ENCODE measurements at regions not wholly inside any gene's neighbourhood (a gene's known extent, or its start where the extent isn't known, plus 50 kb on each side); places are given as distances from the start of the nearest gene placed in this dataset.

- Histone ChIP-seq H3K4me3 (ENCODE audit: low read length in 2 of 2) (no peak overlapping the region), H3K36me3 (ENCODE audit: control insufficient read depth in 2 of 2, insufficient read depth in 2 of 2, low read length in 2 of 2) (no peaks in the 10 kb centered on the region), H3K9me3 (ENCODE audit: control insufficient read depth in 2 of 2, low read length in 2 of 2) (peaks cover 0 to 2% of the 10 kb centered on the region in 2 donors), H3K27ac (ENCODE audit: low read length) (no peak overlapping the region), H3K27me3 (ENCODE audit: control insufficient read depth in 1 of 2, insufficient read depth in 2 of 2, low read length in 2 of 2) (no peaks in the 10 kb centered on the region), H3K4me1 (ENCODE audit: control insufficient read depth, insufficient read depth, low read length) (no peaks in the 10 kb centered on the region), H3K9ac (ENCODE audit: low read length in 2 of 2) (no peak overlapping the region)
Measured at GRCh38 chr15:97099040-97099439, 768.5 kb downstream of the NR2F2 start.

DNA sequence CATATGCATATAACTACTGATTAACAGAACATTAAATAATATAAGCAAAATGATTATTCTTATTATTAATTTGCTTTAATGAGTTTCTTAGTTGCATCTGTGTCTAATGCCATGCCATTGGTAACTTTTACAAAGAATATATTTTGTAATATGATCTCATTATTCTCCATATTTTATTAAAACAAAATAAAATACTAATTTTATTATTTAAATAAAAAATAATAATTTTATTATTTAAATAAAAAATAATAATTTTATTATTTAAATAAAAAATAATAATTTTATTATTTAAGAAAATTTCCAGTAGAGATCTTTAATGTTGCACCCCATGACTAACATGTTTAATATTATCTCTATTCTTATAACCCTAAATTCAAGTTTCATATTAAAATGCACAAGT is 771.1 kb downstream of the NR2F2 start:
- H3K4me1 ChIP-seq (ENCODE audit: control insufficient read depth, insufficient read depth, low read length), result no peaks in the 10 kb centered on the region
- H3K27me3 ChIP-seq (ENCODE audit: control insufficient read depth in 1 of 2, insufficient read depth in 2 of 2, low read length in 2 of 2), result no peaks in the 10 kb centered on the region
- peaks cover 0 to 2% of the 10 kb centered on the region in 2 donors for H3K9me3 ChIP-seq (ENCODE audit: control insufficient read depth in 2 of 2, low read length in 2 of 2)
- no peak overlapping the region for H3K9ac ChIP-seq (ENCODE audit: low read length in 2 of 2)
- H3K27ac ChIP-seq (ENCODE audit: low read length), result no peak overlapping the region
- no peak overlapping the region for H3K4me3 ChIP-seq (ENCODE audit: low read length in 2 of 2)
- H3K36me3 ChIP-seq (ENCODE audit: control insufficient read depth in 2 of 2, insufficient read depth in 2 of 2, low read length in 2 of 2), result no peaks in the 10 kb centered on the region

DNA sequence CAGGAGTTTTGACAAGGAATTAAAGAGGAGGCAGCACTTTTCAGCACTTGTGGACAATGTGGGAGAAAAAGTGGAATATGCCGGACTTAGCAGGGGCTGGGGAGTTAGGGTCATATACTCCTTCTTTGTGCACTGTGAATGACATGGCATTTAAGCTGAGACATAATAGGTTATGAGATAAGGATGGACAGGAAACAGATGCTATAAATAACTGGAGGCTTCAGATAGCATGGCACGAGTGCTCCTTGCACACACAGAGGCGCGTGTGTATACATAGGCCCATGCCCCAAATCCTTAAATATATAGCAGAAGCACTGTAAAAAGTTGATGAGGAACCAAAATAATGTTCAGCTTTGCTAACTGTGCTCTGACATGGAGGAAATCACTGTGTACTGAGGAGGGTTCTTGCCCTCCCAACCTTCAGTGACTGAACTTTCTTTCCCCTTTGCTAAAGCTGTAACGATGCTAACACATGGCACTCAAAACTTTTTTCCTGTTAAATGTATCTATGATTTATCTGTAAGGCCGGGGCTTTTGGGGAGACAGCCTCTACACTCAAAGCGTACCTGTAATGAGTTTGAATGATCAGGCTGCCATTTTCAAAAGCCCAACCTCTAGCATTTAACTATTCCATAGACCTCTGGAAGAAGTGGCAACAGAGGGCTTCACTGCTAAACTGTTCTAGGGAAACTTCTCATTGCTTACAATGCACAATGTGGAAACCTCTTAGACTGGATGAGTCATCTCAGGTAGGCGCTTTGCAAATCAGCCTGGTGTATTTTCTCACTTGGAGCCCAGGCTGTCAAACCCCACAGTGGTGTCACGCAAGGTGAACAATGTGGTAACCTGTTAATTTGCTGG is 784.6 kb downstream of the NR2F2 start:
- Histone ChIP-seq H3K36me3 (ENCODE audit: control insufficient read depth in 2 of 2, insufficient read depth in 2 of 2, low read length in 2 of 2) (no peaks in the 10 kb centered on the region), H3K4me3 (ENCODE audit: low read length in 2 of 2) (no peak overlapping the region), H3K4me1 (ENCODE audit: control insufficient read depth, insufficient read depth, low read length) (no peaks in the 10 kb centered on the region), H3K27ac (ENCODE audit: low read length) (no peak overlapping the region), H3K9me3 (ENCODE audit: control insufficient read depth in 2 of 2, low read length in 2 of 2) (peaks cover 0 to 3% of the 10 kb centered on the region in 2 donors), H3K9ac (ENCODE audit: low read length in 2 of 2) (no peak overlapping the region), H3K27me3 (ENCODE audit: control insufficient read depth in 1 of 2, insufficient read depth in 2 of 2, low read length in 2 of 2) (no peaks in the 10 kb centered on the region)

GRCh38 chr15:97115761-97116070 is 785.2 kb downstream of the NR2F2 start:
- peaks cover 0 to 3% of the 10 kb centered on the region in 2 donors for H3K9me3 ChIP-seq (ENCODE audit: control insufficient read depth in 2 of 2, low read length in 2 of 2)
- no peaks in the 10 kb centered on the region for H3K4me1 ChIP-seq (ENCODE audit: control insufficient read depth, insufficient read depth, low read length)
- no peak overlapping the region for H3K4me3 ChIP-seq (ENCODE audit: low read length in 2 of 2)
- no peak overlapping the region for H3K9ac ChIP-seq (ENCODE audit: low read length in 2 of 2)
- no peaks in the 10 kb centered on the region for H3K36me3 ChIP-seq (ENCODE audit: control insufficient read depth in 2 of 2, insufficient read depth in 2 of 2, low read length in 2 of 2)
- H3K27ac ChIP-seq (ENCODE audit: low read length), result no peak overlapping the region
- no peaks in the 10 kb centered on the region for H3K27me3 ChIP-seq (ENCODE audit: control insufficient read depth in 1 of 2, insufficient read depth in 2 of 2, low read length in 2 of 2)

GRCh38 chr15:97124790-97125189 is 794.3 kb downstream of the NR2F2 start:
- H3K4me3 ChIP-seq (ENCODE audit: low read length in 2 of 2), result no peak overlapping the region
- H3K27ac ChIP-seq (ENCODE audit: low read length), result no peak overlapping the region
- no peaks in the 10 kb centered on the region for H3K27me3 ChIP-seq (ENCODE audit: control insufficient read depth in 1 of 2, insufficient read depth in 2 of 2, low read length in 2 of 2)
- H3K9me3 ChIP-seq (ENCODE audit: control insufficient read depth in 2 of 2, low read length in 2 of 2), result peaks cover 0 to 2% of the 10 kb centered on the region in 2 donors
- H3K36me3 ChIP-seq (ENCODE audit: control insufficient read depth in 2 of 2, insufficient read depth in 2 of 2, low read length in 2 of 2), result no peaks in the 10 kb centered on the region
- no peak overlapping the region for H3K9ac ChIP-seq (ENCODE audit: low read length in 2 of 2)
- H3K4me1 ChIP-seq (ENCODE audit: control insufficient read depth, insufficient read depth, low read length), result no peaks in the 10 kb centered on the region

GRCh38 chr15:97126553-97127233 is 796.2 kb downstream of the NR2F2 start:
- H3K4me1 ChIP-seq (ENCODE audit: control insufficient read depth, insufficient read depth, low read length), result no peaks in the 10 kb centered on the region
- no peaks in the 10 kb centered on the region for H3K36me3 ChIP-seq (ENCODE audit: control insufficient read depth in 2 of 2, insufficient read depth in 2 of 2, low read length in 2 of 2)
- no peaks in the 10 kb centered on the region for H3K27me3 ChIP-seq (ENCODE audit: control insufficient read depth in 1 of 2, insufficient read depth in 2 of 2, low read length in 2 of 2)
- H3K4me3 ChIP-seq (ENCODE audit: low read length in 2 of 2), result no peak overlapping the region
- H3K9me3 ChIP-seq (ENCODE audit: control insufficient read depth in 2 of 2, low read length in 2 of 2), result peaks cover 0 to 2% of the 10 kb centered on the region in 2 donors
- H3K27ac ChIP-seq (ENCODE audit: low read length), result no peak overlapping the region
- H3K9ac ChIP-seq (ENCODE audit: low read length in 2 of 2), result no peak overlapping the region

GRCh38 chr15:97129674-97130073 is 799.2 kb downstream of the NR2F2 start:
- Histone ChIP-seq H3K4me3 (ENCODE audit: low read length in 2 of 2) (no peak overlapping the region), H3K9me3 (ENCODE audit: control insufficient read depth in 2 of 2, low read length in 2 of 2) (peaks cover 2 to 6% of the 10 kb centered on the region in 2 donors), H3K4me1 (ENCODE audit: control insufficient read depth, insufficient read depth, low read length) (no peaks in the 10 kb centered on the region), H3K27ac (ENCODE audit: low read length) (no peak overlapping the region), H3K9ac (ENCODE audit: low read length in 2 of 2) (no peak overlapping the region), H3K27me3 (ENCODE audit: control insufficient read depth in 1 of 2, insufficient read depth in 2 of 2, low read length in 2 of 2) (no peaks in the 10 kb centered on the region), H3K36me3 (ENCODE audit: control insufficient read depth in 2 of 2, insufficient read depth in 2 of 2, low read length in 2 of 2) (no peaks in the 10 kb centered on the region)

- H3K27ac ChIP-seq (ENCODE audit: low read length), result no peak overlapping the region
- H3K9me3 ChIP-seq (ENCODE audit: control insufficient read depth in 2 of 2, low read length in 2 of 2), result no peaks in the 10 kb centered on the region
- no peak overlapping the region for H3K4me3 ChIP-seq (ENCODE audit: low read length in 2 of 2)
- no peak overlapping the region for H3K9ac ChIP-seq (ENCODE audit: low read length in 2 of 2)
- no peaks in the 10 kb centered on the region for H3K36me3 ChIP-seq (ENCODE audit: control insufficient read depth in 2 of 2, insufficient read depth in 2 of 2, low read length in 2 of 2)
- H3K4me1 ChIP-seq (ENCODE audit: control insufficient read depth, insufficient read depth, low read length), result no peaks in the 10 kb centered on the region
- no peaks in the 10 kb centered on the region for H3K27me3 ChIP-seq (ENCODE audit: control insufficient read depth in 1 of 2, insufficient read depth in 2 of 2, low read length in 2 of 2)
Measured at GRCh38 chr15:97140216-97140615, 809.7 kb downstream of the NR2F2 start.

DNA sequence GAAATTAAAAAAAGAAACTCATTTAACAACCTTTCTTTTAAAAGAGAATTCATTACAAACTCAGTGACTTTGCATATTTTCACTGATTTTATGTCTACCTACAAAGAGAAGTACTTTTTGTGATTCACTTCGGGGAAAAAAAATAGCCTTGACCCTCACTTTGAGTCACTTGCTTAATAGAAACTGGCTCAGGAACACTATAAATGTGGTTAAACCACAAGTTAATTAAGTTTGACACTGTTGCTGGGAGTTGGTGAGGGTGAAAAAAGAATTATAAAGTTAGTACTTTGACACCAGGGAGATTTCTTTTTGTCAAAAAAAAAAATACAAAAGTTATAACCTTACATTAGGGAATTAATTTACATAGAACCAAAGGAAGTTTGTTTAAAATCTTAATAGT is 810.9 kb downstream of the NR2F2 start:
- Histone ChIP-seq H3K27ac (ENCODE audit: low read length) (no peak overlapping the region), H3K9me3 (ENCODE audit: control insufficient read depth in 2 of 2, low read length in 2 of 2) (peaks cover 4 to 5% of the 10 kb centered on the region in 2 donors), H3K4me1 (ENCODE audit: control insufficient read depth, insufficient read depth, low read length) (no peaks in the 10 kb centered on the region), H3K27me3 (ENCODE audit: control insufficient read depth in 1 of 2, insufficient read depth in 2 of 2, low read length in 2 of 2) (no peaks in the 10 kb centered on the region), H3K9ac (ENCODE audit: low read length in 2 of 2) (no peak overlapping the region), H3K4me3 (ENCODE audit: low read length in 2 of 2) (no peak overlapping the region), H3K36me3 (ENCODE audit: control insufficient read depth in 2 of 2, insufficient read depth in 2 of 2, low read length in 2 of 2) (no peaks in the 10 kb centered on the region)

GRCh38 chr15:97141871-97142270 is 811.4 kb downstream of the NR2F2 start:
- no peak overlapping the region for H3K4me3 ChIP-seq (ENCODE audit: low read length in 2 of 2)

More at GRCh38 chr15:97141871-97142270, 811.4 kb downstream of the NR2F2 start:
- Histone ChIP-seq H3K4me1 (ENCODE audit: control insufficient read depth, insufficient read depth, low read length) (no peaks in the 10 kb centered on the region), H3K27ac (ENCODE audit: low read length) (no peak overlapping the region), H3K36me3 (ENCODE audit: control insufficient read depth in 2 of 2, insufficient read depth in 2 of 2, low read length in 2 of 2) (no peaks in the 10 kb centered on the region), H3K27me3 (ENCODE audit: control insufficient read depth in 1 of 2, insufficient read depth in 2 of 2, low read length in 2 of 2) (no peaks in the 10 kb centered on the region), H3K9me3 (ENCODE audit: control insufficient read depth in 2 of 2, low read length in 2 of 2) (peaks cover 4 to 5% of the 10 kb centered on the region in 2 donors), H3K9ac (ENCODE audit: low read length in 2 of 2) (no peak overlapping the region)
